HG03175 (cell line): ENCODE measurements at regions not wholly inside any gene's neighbourhood (a gene's known extent, or its start where the extent isn't known, plus 50 kb on each side); places are given as distances from the start of the nearest gene placed in this dataset.

ENCODE experiments used
- ATAC-seq: cut with Tn5 transposase; IDR thresholded peaks from one replicate; pipeline ENCODE4 v1.9.1; 2021; ENCODE audit warnings: mild to moderate bottlenecking, moderate library complexity; ENCODE audit not compliant: unreplicated experiment

GRCh38 chr12:91566328-91567099 lies 383.9 kb upstream of the DCN start:
- no peak for ATAC-seq

GRCh38 chr12:91565846-91566245 lies 383.2 kb upstream of the DCN start:
- no peak for ATAC-seq

- no peak for ATAC-seq
These were observed 382.6 kb upstream of the DCN start for GRCh38 chr12:91565246-91565645.

GRCh38 chr12:91563011-91563765 lies 380.6 kb upstream of the DCN start:
- no peak for ATAC-seq

DNA sequence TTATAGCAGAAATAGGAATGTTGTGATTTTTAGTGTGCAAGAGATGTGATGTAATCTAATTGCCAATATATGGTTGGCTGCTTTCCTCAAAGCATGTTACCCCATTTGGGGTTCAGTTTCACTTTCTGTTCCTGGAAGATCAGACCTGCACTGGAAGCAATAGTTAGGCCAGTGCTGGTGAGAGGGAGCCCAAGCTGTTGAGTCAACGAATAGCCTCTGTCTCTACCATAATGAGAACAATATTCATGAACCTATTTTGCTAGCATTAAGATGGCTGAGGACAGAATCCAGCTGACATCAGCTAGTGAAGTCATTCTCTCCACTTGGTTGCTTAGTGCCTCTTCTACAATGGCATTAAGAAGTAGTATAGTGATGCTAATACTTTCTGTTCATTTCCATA lies 379.9 kb upstream of the DCN start:
- no peak for ATAC-seq

DNA sequence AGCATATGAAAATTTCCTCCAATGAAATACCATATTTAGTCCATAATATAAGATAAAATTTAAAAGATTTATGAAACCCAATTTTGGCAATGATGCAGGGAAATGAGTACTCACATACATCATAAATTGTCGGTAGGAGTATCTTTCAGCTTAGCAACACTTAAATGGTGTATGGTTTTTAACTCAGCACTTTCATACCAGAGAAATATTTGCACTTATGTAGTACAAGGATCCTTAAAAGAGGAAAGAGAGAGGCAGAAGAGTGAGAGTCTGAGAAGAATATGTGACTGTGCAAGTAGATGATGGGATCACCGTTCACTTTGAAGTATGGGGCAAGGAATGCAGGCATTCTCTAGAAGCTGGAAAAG lies 379.3 kb upstream of the DCN start:
- ATAC-seq, result no peak

DNA sequence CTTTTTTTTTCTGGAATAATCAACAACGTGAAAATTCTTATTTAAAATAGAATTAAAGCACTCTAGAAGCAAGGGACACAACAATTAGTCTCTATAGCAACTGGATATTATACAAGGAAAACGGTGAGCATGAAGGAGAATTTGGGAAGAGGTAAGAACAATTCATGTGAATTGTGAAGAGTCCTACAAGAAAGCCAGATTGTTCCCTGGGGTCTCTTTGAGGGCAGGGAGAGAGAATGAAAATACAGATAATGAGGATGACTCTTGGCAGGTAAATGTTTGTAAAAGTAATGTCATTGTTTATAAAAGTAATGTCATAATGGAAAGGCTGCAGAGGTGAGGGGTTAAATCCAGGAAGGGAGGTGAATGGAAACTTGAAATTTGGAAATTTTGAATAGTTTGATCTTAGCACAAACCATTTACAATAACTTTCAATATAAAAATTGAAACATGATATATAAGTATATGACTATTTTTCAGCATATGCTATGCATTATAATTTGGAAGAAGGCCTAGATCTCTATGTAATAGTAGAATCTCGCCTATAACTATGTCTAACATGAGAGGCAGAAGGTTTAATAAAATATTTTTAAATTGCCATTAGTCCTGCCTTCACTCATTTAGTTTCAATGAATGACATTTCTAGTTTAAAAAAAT lies 378.8 kb upstream of the DCN start:
- ATAC-seq, result no peak

GRCh38 chr12:91556909-91557308 lies 374.3 kb upstream of the DCN start:
- no peak for ATAC-seq

DNA sequence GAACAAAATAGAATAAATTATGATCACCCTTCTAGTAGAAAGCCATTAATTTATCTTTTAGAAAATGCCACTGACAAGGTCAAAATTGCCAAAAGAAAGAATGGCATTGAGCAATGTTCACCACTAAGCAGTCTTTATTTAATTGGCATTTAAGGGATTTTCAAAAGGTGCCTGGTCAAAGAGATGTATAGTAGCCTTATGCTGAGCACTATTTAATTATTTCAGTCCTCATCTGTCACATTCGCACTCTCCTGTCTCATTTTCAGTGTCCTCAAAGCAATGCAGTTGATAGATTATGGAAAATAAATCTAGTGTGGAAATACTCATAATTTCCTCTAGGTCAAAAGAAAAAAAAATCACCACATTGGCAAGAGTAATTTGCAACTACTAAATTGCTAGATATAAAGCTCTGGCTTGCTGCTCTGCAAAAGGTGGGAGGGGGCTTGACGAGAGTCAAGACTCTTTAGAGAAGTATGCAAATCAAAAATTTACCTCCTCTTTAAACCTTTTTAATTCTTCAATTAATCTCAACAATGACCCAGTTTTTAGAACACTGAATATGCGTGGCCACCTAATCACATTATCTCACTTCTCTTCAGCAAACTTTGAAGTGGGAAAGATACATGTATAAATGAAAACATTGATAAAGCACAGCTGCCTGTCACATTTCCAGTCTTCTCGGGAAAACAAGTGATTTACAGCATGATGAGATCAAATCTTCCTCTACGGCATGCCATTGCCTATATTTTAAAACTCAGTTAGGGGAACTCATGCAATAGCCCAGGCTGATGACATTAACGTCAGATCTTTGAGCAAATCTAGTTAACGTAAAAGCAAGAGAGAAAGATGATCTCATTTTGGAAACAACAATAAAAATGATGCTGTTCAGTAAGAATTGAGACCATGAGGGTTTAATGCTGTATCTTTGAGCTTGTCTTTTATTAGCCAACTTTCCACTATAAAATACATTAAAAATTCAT lies 373.1 kb upstream of the DCN start:
- no peak for ATAC-seq

- no peak for ATAC-seq
These were observed 369.3 kb upstream of the DCN start for GRCh38 chr12:91551927-91552326.

DNA sequence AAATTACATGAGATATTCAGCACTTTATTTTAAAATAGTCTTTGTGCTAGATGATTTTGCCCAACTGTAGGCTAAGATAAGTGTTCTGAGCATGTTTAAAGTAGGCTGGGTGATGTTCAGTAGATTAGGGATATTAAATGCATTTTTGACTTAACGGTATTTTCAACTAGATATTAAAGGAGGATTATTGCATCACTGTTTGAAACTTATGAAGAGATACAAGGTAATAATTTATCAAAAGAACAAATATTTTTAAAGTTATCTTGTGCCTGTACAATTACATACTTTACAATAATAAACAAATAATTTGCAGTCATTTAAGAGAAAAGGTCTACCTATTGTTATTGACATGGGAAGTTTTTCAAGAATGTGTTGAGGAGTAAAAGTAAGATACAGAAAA lies 368.6 kb upstream of the DCN start:
- no peak for ATAC-seq

DNA sequence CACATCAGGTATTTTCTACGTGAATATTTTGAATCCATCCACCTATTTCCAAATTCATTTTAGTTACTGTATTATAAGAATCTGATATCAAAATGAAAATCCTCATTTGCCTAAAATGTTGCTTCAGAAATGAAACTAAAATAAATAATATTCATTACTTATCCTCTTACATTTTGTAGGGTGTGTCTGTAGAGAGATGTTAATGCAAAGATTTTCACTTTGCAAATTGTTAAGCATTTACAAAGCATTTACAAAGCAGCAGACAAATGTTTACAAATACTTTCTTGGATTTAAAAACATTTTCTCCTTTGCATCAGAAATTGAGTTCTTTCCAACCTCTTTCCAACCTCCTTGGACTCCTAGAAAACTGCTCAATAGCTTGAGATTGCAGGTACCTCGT lies 360.0 kb upstream of the DCN start:
- ATAC-seq, result no peak

GRCh38 chr12:91542067-91542466 lies 359.4 kb upstream of the DCN start:
- ATAC-seq, result no peak

GRCh38 chr12:91538418-91538817 lies 355.8 kb upstream of the DCN start:
- no peak for ATAC-seq

DNA sequence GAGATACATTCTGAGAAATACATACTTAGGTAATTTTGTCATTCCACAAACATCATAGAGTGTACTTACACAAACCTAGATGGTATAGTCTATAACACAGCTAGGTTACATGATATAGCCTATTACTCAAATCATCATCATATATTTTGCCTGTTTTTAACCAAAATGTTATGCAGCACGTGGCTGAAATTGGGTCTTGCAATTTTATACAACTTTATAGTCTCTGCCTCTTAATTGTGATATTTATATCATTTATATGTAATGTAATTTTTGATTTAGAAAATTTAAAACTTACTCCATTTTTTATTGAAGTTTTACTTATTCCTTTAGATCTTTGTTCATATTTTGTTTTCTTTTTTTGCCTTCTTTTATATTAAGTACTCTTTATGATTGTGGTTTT lies 350.7 kb upstream of the DCN start:
- no peak for ATAC-seq

DNA sequence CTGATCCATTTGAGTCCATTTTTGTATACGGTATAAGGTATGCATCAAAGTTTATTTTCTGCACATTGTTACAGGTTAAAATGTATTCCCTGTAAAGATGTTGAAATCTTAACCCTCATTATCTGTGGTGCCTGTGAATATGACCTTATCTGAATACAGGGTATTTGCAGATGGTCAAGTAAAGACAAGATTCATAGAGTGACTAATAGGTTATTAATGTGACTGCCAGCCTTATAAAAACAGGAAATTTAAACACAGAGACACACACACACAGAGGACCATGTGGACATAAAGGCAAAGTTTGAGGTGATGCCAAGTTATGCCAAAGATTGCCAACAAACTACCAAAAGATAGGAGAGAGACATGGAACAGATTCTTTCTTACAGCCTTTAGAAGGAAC lies 347.2 kb upstream of the DCN start:
- no peak for ATAC-seq

GRCh38 chr12:91523831-91524230 lies 341.2 kb upstream of the DCN start:
- no peak for ATAC-seq

- ATAC-seq, result no peak
These were observed 334.1 kb upstream of the DCN start for GRCh38 chr12:91516695-91517047.

GRCh38 chr12:91515944-91516694 lies 333.5 kb upstream of the DCN start:
- ATAC-seq, result no peak

GRCh38 chr12:91513313-91513712 lies 330.7 kb upstream of the DCN start:
- no peak for ATAC-seq
